ENCODE measurements at regions not wholly inside any gene's neighbourhood (a gene's known extent, or its start where the extent isn't known, plus 50 kb on each side); places are given as distances from the start of the nearest gene placed in this dataset.

GRCh38 chr2:236444187-236444586 lies 125.4 kb upstream of the ACKR3 start:
- Histone ChIP-seq H2BK12ac (ENCODE audit: low read length) (no peak overlapping the region), H3K4me1 (ENCODE audit: control insufficient read depth in 2 of 2, insufficient read depth in 1 of 2, low read depth in 1 of 2, low read length in 2 of 2) (no peaks in the 10 kb centered on the region), H3K79me1 (ENCODE audit: low read depth, low read length) (no peaks in the 10 kb centered on the region), H3K4me2 (ENCODE audit: insufficient read depth, low read length, poor library complexity, severe bottlenecking) (no peak overlapping the region), H2AFZ (ENCODE audit: low read length) (no peak overlapping the region), H3K18ac (ENCODE audit: low read length) (no peak overlapping the region), H3K27me3 (ENCODE audit: control insufficient read depth in 3 of 3, insufficient read depth in 3 of 3, low read depth in 1 of 3, low read length in 3 of 3) (no peaks in the 10 kb centered on the region), H3K4me3 (ENCODE audit: low read length in 2 of 2) (no peak overlapping the region), H2BK5ac (ENCODE audit: low read length) (no peak overlapping the region), H2AK5ac (ENCODE audit: low read depth, low read length) (no peak overlapping the region), H3K4ac (ENCODE audit: low read length) (no peak overlapping the region), H3K36me3 (replicated peaks in 1 of 2; ENCODE audit: control insufficient read depth in 2 of 2, insufficient read depth in 2 of 2, low read length in 2 of 2) (no peaks in the 10 kb centered on the region), H3K23ac (ENCODE audit: low read depth, low read length, poor library complexity) (no peak overlapping the region), H4K91ac (ENCODE audit: low read depth, low read length, poor library complexity) (no peak overlapping the region), H2BK15ac (ENCODE audit: low read length) (no peak overlapping the region), H3K27ac (replicated peaks; ENCODE audit: low read length) (no peak overlapping the region), H4K8ac (ENCODE audit: low read depth, low read length) (no peak overlapping the region), H3K9me3 (replicated peaks in 1 of 2; ENCODE audit: control insufficient read depth in 2 of 2, insufficient read depth in 1 of 2, low read depth in 1 of 2, low read length in 2 of 2) (no peaks in the 10 kb centered on the region), H3K14ac (ENCODE audit: low read length) (no peak overlapping the region), H3K9ac (ENCODE audit: low read depth, low read length, poor library complexity) (no peak overlapping the region), H2BK120ac (ENCODE audit: low read depth, low read length) (no peak overlapping the region)
- WGBS, 2 donors (ENCODE audit: extremely low coverage in 2 of 2, insufficient read length in 2 of 2, insufficient replicate concordance in 1 of 2), result no CpG with 5 or more reads among the region's 3 CpGs
- DNase-seq (ENCODE audit: low spot score), result no peak

GRCh38 chr2:236445678-236446077 lies 123.9 kb upstream of the ACKR3 start:
- no peak overlapping the region for H2BK15ac ChIP-seq (ENCODE audit: low read length)
- no peak overlapping the region for H2AFZ ChIP-seq (ENCODE audit: low read length)
- no peak overlapping the region for H2BK120ac ChIP-seq (ENCODE audit: low read depth, low read length)
- H3K27ac ChIP-seq (replicated peaks; ENCODE audit: low read length), result no peak overlapping the region
- whole genome bisulfite sequencing, 2 donors (ENCODE audit: extremely low coverage in 2 of 2, insufficient read length in 2 of 2, insufficient replicate concordance in 1 of 2), result no CpG with 5 or more reads among the region's 2 CpGs
- H3K14ac ChIP-seq (ENCODE audit: low read length), result no peak overlapping the region
- H3K23ac ChIP-seq (ENCODE audit: low read depth, low read length, poor library complexity), result no peak overlapping the region
- H3K4me2 ChIP-seq (ENCODE audit: insufficient read depth, low read length, poor library complexity, severe bottlenecking), result no peak overlapping the region
- H3K36me3 ChIP-seq (replicated peaks in 1 of 2; ENCODE audit: control insufficient read depth in 2 of 2, insufficient read depth in 2 of 2, low read length in 2 of 2), result no peaks in the 10 kb centered on the region
- no peaks in the 10 kb centered on the region for H3K4me1 ChIP-seq (ENCODE audit: control insufficient read depth in 2 of 2, insufficient read depth in 1 of 2, low read depth in 1 of 2, low read length in 2 of 2)
- DNase-seq (ENCODE audit: low spot score), result no peak
- no peak overlapping the region for H4K91ac ChIP-seq (ENCODE audit: low read depth, low read length, poor library complexity)
- H3K79me1 ChIP-seq (ENCODE audit: low read depth, low read length), result no peaks in the 10 kb centered on the region
- H2BK5ac ChIP-seq (ENCODE audit: low read length), result no peak overlapping the region
- no peak overlapping the region for H4K8ac ChIP-seq (ENCODE audit: low read depth, low read length)
- H3K4ac ChIP-seq (ENCODE audit: low read length), result no peak overlapping the region
- H3K4me3 ChIP-seq (ENCODE audit: low read length in 2 of 2), result no peak overlapping the region
- no peak overlapping the region for H3K9ac ChIP-seq (ENCODE audit: low read depth, low read length, poor library complexity)
- no peak overlapping the region for H2BK12ac ChIP-seq (ENCODE audit: low read length)
- no peaks in the 10 kb centered on the region for H3K27me3 ChIP-seq (ENCODE audit: control insufficient read depth in 3 of 3, insufficient read depth in 3 of 3, low read depth in 1 of 3, low read length in 3 of 3)
- no peak overlapping the region for H2AK5ac ChIP-seq (ENCODE audit: low read depth, low read length)
- no peak overlapping the region for H3K18ac ChIP-seq (ENCODE audit: low read length)
- H3K9me3 ChIP-seq (replicated peaks in 1 of 2; ENCODE audit: control insufficient read depth in 2 of 2, insufficient read depth in 1 of 2, low read depth in 1 of 2, low read length in 2 of 2), result no peaks in the 10 kb centered on the region

- Histone ChIP-seq H2BK5ac (ENCODE audit: low read length) (no peak overlapping the region), H3K9ac (ENCODE audit: low read depth, low read length, poor library complexity) (no peak overlapping the region), H3K4me2 (ENCODE audit: insufficient read depth, low read length, poor library complexity, severe bottlenecking) (no peak overlapping the region), H2BK12ac (ENCODE audit: low read length) (no peak overlapping the region), H2BK15ac (ENCODE audit: low read length) (no peak overlapping the region), H3K27me3 (ENCODE audit: control insufficient read depth in 3 of 3, insufficient read depth in 3 of 3, low read depth in 1 of 3, low read length in 3 of 3) (no peaks in the 10 kb centered on the region), H3K4ac (ENCODE audit: low read length) (no peak overlapping the region), H4K8ac (ENCODE audit: low read depth, low read length) (no peak overlapping the region), H3K27ac (replicated peaks; ENCODE audit: low read length) (no peak overlapping the region), H3K9me3 (replicated peaks in 1 of 2; ENCODE audit: control insufficient read depth in 2 of 2, insufficient read depth in 1 of 2, low read depth in 1 of 2, low read length in 2 of 2) (no peaks in the 10 kb centered on the region), H3K36me3 (replicated peaks in 1 of 2; ENCODE audit: control insufficient read depth in 2 of 2, insufficient read depth in 2 of 2, low read length in 2 of 2) (no peaks in the 10 kb centered on the region), H3K4me1 (ENCODE audit: control insufficient read depth in 2 of 2, insufficient read depth in 1 of 2, low read depth in 1 of 2, low read length in 2 of 2) (no peaks in the 10 kb centered on the region), H4K91ac (ENCODE audit: low read depth, low read length, poor library complexity) (no peak overlapping the region), H3K23ac (ENCODE audit: low read depth, low read length, poor library complexity) (no peak overlapping the region), H2AK5ac (ENCODE audit: low read depth, low read length) (no peak overlapping the region), H3K18ac (ENCODE audit: low read length) (peak overlapping the region; percentile 35), H2BK120ac (ENCODE audit: low read depth, low read length) (no peak overlapping the region), H3K4me3 (ENCODE audit: low read length in 2 of 2) (no peak overlapping the region), H3K14ac (ENCODE audit: low read length) (no peak overlapping the region), H2AFZ (ENCODE audit: low read length) (no peak overlapping the region), H3K79me1 (ENCODE audit: low read depth, low read length) (no peaks in the 10 kb centered on the region)
- no peak for DNase-seq (ENCODE audit: low spot score)
- no CpG with 5 or more reads among the region's 9 CpGs for WGBS, 2 donors (ENCODE audit: extremely low coverage in 2 of 2, insufficient read length in 2 of 2, insufficient replicate concordance in 1 of 2)
These were observed 123.1 kb upstream of the ACKR3 start for GRCh38 chr2:236446521-236446920.

- no peak for DNase-seq (ENCODE audit: low spot score)
- no peak overlapping the region for H4K91ac ChIP-seq (ENCODE audit: low read depth, low read length, poor library complexity)
- H3K4me1 ChIP-seq (ENCODE audit: control insufficient read depth in 2 of 2, insufficient read depth in 1 of 2, low read depth in 1 of 2, low read length in 2 of 2), result no peaks in the 10 kb centered on the region
These were observed 120.4 kb upstream of the ACKR3 start for GRCh38 chr2:236449167-236449761.

More at GRCh38 chr2:236449167-236449761, 120.4 kb upstream of the ACKR3 start:
- H3K23ac ChIP-seq (ENCODE audit: low read depth, low read length, poor library complexity), result no peak overlapping the region
- WGBS, 2 donors (ENCODE audit: extremely low coverage in 2 of 2, insufficient read length in 2 of 2, insufficient replicate concordance in 1 of 2), result no CpG with 5 or more reads among the region's 15 CpGs
- H3K14ac ChIP-seq (ENCODE audit: low read length), result no peak overlapping the region
- H3K27me3 ChIP-seq (ENCODE audit: control insufficient read depth in 3 of 3, insufficient read depth in 3 of 3, low read depth in 1 of 3, low read length in 3 of 3), result no peaks in the 10 kb centered on the region
- no peak overlapping the region for H4K8ac ChIP-seq (ENCODE audit: low read depth, low read length)
- H2BK15ac ChIP-seq (ENCODE audit: low read length), result no peak overlapping the region
- no peak overlapping the region for H2BK12ac ChIP-seq (ENCODE audit: low read length)
- H2AFZ ChIP-seq (ENCODE audit: low read length), result peak overlapping the region; percentile 65
- H2BK120ac ChIP-seq (ENCODE audit: low read depth, low read length), result no peak overlapping the region
- H3K4me3 ChIP-seq (ENCODE audit: low read length in 2 of 2), result no peak overlapping the region
- no peaks in the 10 kb centered on the region for H3K36me3 ChIP-seq (replicated peaks in 1 of 2; ENCODE audit: control insufficient read depth in 2 of 2, insufficient read depth in 2 of 2, low read length in 2 of 2)
- no peak overlapping the region for H3K4ac ChIP-seq (ENCODE audit: low read length)
- no peaks in the 10 kb centered on the region for H3K79me1 ChIP-seq (ENCODE audit: low read depth, low read length)
- no peak overlapping the region for H3K18ac ChIP-seq (ENCODE audit: low read length)
- H3K27ac ChIP-seq (replicated peaks; ENCODE audit: low read length), result no peak overlapping the region
- H3K9me3 ChIP-seq (replicated peaks in 1 of 2; ENCODE audit: control insufficient read depth in 2 of 2, insufficient read depth in 1 of 2, low read depth in 1 of 2, low read length in 2 of 2), result no peaks in the 10 kb centered on the region
- no peak overlapping the region for H3K4me2 ChIP-seq (ENCODE audit: insufficient read depth, low read length, poor library complexity, severe bottlenecking)
- H2AK5ac ChIP-seq (ENCODE audit: low read depth, low read length), result no peak overlapping the region
- no peak overlapping the region for H3K9ac ChIP-seq (ENCODE audit: low read depth, low read length, poor library complexity)
- H2BK5ac ChIP-seq (ENCODE audit: low read length), result no peak overlapping the region

Data from neuronal stem cell (in vitro differentiated cells).